Dedifferentiated amniotic fluid mesenchymal stem cell (primary cell): ENCODE measurements at regions not wholly inside any gene's neighbourhood (a gene's known extent, or its start where the extent isn't known, plus 50 kb on each side); places are given as distances from the start of the nearest gene placed in this dataset.

Experiments
- DNase-seq: peaks from one replicate; pipeline ENCODE4 v3.0.0-alpha.2; 2016; ENCODE audit errors: extremely low spot score

- no peak for DNase-seq
Measured at GRCh38 chr2:221042926-221043325, 529.2 kb downstream of the EPHA4 start.

GRCh38 chr2:221044781-221045180 lies 527.3 kb downstream of the EPHA4 start:
- no peak for DNase-seq

DNA sequence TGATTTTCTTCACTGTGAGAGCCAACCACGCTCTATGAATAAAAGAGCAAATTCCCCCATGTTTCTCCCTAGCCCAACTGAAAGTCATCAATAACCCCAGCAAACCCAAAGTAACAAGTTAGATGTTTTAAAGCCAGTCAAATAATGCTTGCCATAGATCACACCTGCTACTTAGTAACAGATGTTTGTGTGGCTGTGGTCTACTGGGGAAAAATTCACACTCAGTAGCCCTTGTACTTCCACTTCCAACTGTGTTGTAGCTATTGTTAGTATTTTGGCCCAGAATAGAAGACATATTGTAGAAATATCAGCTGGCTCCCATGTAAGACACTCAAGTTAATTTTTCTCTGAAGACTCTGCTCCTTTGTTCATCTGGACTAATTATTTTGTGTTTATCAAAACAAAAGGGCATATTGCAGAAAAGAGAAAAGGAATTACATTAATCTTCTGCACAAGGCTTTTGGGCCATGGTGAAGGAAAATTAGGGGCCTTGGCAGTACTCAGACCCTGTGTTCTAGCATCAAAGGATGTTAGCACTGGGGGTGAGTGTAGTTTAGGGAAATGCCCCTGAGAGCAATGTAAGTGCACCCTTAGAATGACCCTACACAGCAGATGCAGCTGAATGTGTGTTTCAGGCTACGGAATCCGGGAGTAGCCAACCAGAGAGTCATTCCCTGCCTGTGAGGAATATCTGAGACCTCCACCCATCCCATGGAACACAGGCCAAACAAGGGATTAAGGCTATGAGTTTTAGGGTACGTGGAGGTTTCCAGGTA lies 521.9 kb downstream of the EPHA4 start:
- no peak for DNase-seq

- DNase-seq = no peak
Measured at GRCh38 chr2:221051162-221051561, 520.9 kb downstream of the EPHA4 start.

- DNase-seq = peak; percentile 44
Measured at GRCh38 chr2:221060376-221060775, 511.7 kb downstream of the EPHA4 start.

- DNase-seq = no peak
Measured at GRCh38 chr2:221063568-221063967, 508.5 kb downstream of the EPHA4 start.

DNA sequence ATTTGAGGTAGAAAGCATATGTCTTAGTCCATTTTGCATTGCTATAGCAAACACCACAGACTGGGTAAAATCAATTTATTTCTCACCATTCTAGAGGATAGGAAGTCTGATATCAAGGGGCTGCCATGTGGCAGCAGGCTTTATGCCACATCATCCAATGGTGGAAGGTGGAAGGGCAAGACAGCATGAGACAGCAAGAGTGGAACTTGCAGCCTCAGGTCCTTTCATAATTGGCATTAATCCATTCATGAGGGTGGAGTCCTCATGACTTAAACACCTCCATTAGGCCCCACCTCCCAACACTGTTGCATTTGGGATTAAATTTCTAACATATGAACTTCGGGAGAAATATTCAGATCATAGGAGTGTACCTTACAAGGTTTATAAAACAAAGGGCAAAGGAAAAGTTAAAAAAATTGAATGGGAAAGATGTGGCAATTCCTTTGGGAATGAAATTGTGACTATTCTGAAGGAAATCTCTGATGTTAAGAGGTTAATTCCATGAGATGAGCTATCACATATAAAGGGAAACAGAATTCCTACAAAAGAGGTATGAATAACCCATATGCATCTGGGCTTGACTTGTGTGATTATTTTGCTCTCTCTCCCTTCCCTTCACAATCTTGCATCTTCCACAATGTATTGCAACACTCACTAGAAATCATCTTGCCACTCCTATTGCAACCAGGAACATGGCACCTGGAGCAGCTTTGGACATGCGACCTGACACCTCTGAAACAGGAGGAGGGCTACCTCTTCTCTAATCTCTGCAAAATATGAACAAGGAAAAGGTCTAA lies 507.8 kb downstream of the EPHA4 start:
- no peak for DNase-seq

DNA sequence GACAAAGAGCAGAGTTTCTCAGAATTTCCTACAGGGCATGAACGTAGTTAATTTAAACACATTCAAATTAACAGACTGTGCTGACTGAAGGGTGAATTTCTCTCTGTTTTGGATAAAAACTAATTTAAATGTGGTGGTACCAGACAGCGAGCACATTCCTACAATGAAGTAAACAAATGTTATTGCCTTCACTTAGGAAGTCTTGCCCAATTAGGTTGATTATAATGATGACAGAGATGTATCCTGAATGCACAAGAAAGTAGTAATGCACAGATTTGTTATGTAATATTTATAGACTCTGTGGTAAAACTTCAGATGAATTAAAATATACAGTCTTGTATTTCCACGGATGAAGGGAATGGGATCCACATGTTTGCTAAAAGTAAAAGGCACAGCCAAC lies 507.2 kb downstream of the EPHA4 start:
- no peak for DNase-seq

- no peak for DNase-seq
Measured at GRCh38 chr2:221068123-221068522, 504.0 kb downstream of the EPHA4 start.

DNA sequence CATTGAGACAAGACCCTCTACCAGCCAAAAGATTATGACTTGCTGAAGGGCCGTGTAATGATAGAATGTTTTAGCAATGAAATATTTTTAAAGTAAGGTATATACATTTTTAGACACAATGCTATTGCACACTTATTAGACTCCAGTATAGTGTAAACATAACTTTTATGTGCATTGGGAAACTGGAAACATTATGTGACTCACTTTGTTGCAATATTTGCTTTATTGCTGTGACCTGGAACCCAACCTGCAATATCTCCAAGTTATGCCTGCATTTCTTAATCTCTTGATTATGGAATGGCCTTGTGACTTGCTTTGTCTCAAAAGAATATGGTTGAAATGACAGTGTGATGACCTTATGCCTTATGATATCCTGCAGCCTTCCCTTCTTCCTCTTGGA lies 502.0 kb downstream of the EPHA4 start:
- DNase-seq = no peak

- no peak for DNase-seq
Measured at GRCh38 chr2:221073326-221074049, 498.6 kb downstream of the EPHA4 start.

- DNase-seq = no peak
Measured at GRCh38 chr2:221074238-221074637, 497.9 kb downstream of the EPHA4 start.

DNA sequence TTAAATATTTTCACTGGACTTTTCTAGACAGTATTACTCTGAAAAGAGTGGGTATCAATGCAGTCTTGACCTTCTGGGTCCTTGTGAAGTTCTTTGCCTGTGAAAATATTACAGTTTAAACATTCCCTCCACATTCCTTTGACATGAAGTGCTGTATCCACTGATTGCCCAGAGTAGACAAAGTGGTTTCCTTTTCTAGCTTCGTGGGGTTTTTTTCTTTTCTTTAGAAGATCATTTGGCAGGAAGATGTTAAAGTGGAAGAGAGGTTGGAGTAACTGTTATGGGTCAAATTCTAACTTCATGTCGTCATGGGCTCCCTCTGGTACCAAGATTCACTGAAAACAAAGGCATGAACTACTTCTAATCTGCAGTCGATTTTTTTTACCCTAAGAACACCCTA lies 496.9 kb downstream of the EPHA4 start:
- peak; percentile 77 for DNase-seq

- DNase-seq = no peak
Measured at GRCh38 chr2:221077251-221077650, 494.9 kb downstream of the EPHA4 start.

DNA sequence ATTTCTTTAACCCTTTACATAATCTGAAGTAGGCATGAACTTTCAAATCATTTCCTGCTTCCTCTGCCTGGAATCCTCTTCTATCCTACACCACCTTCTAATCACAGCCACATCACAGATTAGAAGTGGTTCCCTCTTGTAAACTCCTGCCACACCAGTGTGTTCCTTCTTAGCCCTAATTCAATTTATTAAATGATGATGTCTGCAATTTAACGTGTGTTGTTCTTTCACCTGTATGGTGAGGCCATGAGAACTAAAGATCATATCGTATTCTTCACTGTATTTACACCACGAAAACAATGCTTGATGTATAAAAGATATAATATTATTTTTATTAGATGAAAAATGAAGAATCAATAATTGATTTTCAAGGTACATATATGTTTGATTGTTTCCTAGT lies 494.3 kb downstream of the EPHA4 start:
- no peak for DNase-seq

- DNase-seq = no peak
Measured at GRCh38 chr2:221085341-221085900, 486.7 kb downstream of the EPHA4 start.

DNA sequence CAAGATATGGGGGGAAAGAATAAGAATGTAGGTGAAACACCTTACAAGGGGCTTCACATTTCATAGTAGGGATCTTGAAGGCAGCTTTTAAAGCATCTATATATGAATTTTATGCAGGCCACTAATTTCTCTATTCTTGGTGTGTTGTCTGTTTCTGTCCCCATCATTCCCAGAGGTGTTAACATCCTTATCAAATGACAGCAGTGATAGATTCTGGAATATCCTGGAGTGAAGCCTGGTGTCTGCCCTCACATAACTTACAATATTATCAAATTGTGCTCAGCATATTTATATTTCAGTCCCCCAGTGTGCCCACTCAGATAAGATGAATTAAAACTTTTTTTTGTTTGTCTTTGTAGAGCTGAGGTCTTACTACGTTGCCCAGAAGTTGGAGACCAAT lies 486.2 kb downstream of the EPHA4 start:
- DNase-seq = no peak

DNA sequence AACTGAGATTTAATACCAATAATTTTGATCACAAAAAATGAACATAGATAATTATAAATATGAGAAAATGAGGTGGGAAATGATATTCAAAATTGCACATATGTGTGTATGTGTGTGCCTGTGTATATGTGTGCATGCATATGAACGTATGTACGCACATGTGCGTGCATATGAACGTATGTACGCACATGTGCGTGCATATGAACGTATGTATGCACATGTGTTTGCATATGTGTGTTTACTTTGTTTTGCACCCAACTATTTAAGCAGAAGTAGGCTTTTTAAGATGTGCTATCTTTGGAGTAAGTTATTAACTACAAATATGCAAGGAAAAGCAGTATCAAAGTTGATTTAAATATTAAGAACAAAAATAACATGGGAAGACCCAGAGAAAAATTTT lies 484.3 kb downstream of the EPHA4 start:
- DNase-seq = no peak

DNA sequence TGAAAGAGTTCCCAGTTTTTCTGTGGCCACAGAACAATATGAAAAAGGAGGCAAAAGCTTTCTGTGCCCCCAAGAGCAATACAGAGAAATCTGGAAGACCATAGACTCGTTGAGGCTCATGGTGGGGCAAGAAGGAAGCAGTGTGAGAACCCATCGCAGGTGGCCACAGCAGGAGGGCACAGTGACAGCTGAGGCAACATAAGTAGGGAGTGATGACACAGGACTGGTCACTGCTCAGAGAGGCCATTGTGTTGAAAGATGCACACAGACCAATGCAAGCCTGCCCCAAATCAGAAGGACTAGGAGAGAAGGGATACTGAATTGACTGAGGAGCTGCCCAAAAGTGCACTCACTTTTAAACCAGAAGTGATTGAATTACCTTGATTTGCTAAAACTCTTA lies 483.6 kb downstream of the EPHA4 start:
- no peak for DNase-seq

DNA sequence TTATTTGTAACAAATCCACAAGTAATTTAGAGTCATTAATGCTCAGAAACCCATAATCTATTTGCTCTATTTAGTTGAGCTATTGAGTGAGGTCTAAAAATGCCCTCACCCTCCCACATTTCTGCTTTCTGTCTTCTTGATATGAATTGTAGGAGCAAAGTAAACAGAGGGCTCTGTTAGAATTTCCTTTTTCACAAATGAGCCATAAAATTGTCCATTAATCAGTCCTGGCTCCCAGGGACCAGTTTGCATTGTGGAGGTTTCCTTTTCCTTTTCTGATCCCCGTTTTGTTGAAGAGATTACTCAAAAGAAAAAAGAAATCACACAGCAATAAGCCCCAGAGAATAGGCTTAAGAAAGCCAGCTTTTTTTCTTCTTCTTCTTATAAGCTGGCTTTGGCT lies 476.7 kb downstream of the EPHA4 start:
- no peak for DNase-seq

- DNase-seq = no peak
Measured at GRCh38 chr2:221096706-221097567, 475.2 kb downstream of the EPHA4 start.
